CD4-positive, alpha-beta T cell (primary cell): ENCODE measurements at regions not wholly inside any gene's neighbourhood (a gene's known extent, or its start where the extent isn't known, plus 50 kb on each side); places are given as distances from the start of the nearest gene placed in this dataset.

Source experiments
- ATAC-seq: fragments of 200-7000 bp; cut with Tn5 transposase; one replicate; pipeline ENCODE4 v1.10.0; 2022; ENCODE audit warnings: mild to moderate bottlenecking; ENCODE audit not compliant: poor library complexity
- CTCF ChIA-PET: fragments of 350-600 bp; sonication (Branson Sonifier 250); formaldehyde crosslinking; loops from one replicate; lab custom pipeline; 2021; ENCODE audit warnings: antibody characterized with exemption, inconsistent platforms; lab: Charles Lee
- POLR2A ChIA-PET: fragments of 350-600 bp; sonication (Branson Sonifier 250); formaldehyde crosslinking; loops from one replicate; lab custom pipeline; 2021; ENCODE audit warnings: antibody characterized with exemption, inconsistent platforms; lab: Charles Lee
- DNase-seq, 14 experiments: peaks; one replicate each; pipeline ENCODE4 v3.0.0-alpha.2; 2013 to 2020; ENCODE audit warnings: mixed read lengths in 2 of 14
- H3K27ac ChIP-seq, 2 donors: one replicate each; pipeline versions ENCODE4 v1.5.1 to v1.7.0; 2013; ENCODE audit warnings: low read length in 2 of 2, low read depth in 1 of 2, mild to moderate bottlenecking in 1 of 2
- H3K27me3 ChIP-seq, 2 experiments: 1 replicate in 1 of 2; 2 replicates in 1 of 2; pipeline versions ENCODE4 v1.6.1 to v1.7.0; 2013; ENCODE audit warnings: low read length in 2 of 2, control low read depth in 1 of 2, mild to moderate bottlenecking in 1 of 2, moderate library complexity in 1 of 2; ENCODE audit not compliant: insufficient read depth in 2 of 2, control insufficient read depth in 1 of 2
- H3K36me3 ChIP-seq: one replicate; pipeline ENCODE4 v1.6.1; 2013; ENCODE audit warnings: low read length, control low read depth; ENCODE audit not compliant: insufficient read depth
- H3K4me1 ChIP-seq: one replicate; pipeline ENCODE4 v1.6.1; 2013; ENCODE audit warnings: low read length, control low read depth; ENCODE audit not compliant: insufficient read depth
- H3K4me3 ChIP-seq: one replicate; pipeline ENCODE4 v1.5.1; 2013; ENCODE audit warnings: mild to moderate bottlenecking, low read length, moderate library complexity
- H3K9me3 ChIP-seq, 2 experiments: 1 replicate in 1 of 2; 2 replicates in 1 of 2; pipeline versions ENCODE4 v1.6.1 to v1.7.0; 2013; ENCODE audit warnings: low read length in 2 of 2, mild to moderate bottlenecking in 2 of 2, control low read depth in 1 of 2, moderate library complexity in 1 of 2; ENCODE audit not compliant: control insufficient read depth in 1 of 2, insufficient read depth in 1 of 2
- H3K27ac Mint-ChIP-seq: one replicate; pipeline ENCODE4 v1.8.0; 2020; ENCODE audit warnings: mixed read lengths
- H3K27me3 Mint-ChIP-seq: one replicate; pipeline ENCODE4 v1.8.0; 2021; ENCODE audit warnings: mixed read lengths
- H3K36me3 Mint-ChIP-seq: one replicate; pipeline ENCODE4 v1.8.0; 2021; ENCODE audit warnings: low read depth, mixed read lengths
- H3K4me1 Mint-ChIP-seq: one replicate; pipeline ENCODE4 v1.8.0; 2021; ENCODE audit warnings: low read depth, mixed read lengths
- H3K4me3 Mint-ChIP-seq: one replicate; pipeline ENCODE4 v1.8.0; 2020; ENCODE audit warnings: mild to moderate bottlenecking, mixed read lengths
- H3K9me3 Mint-ChIP-seq: one replicate; pipeline ENCODE4 v1.8.0; 2020; ENCODE audit warnings: mixed read lengths
- CTCF ChIP-seq: fragments of 200-600 bp; IDR thresholded peaks from one replicate; pipeline ENCODE4 v1.8.0; 2022; ENCODE audit warnings: antibody characterized with exemption, mild to moderate bottlenecking
- intact Hi-C, 2 experiments: fragments of 100-400 bp; cut with DNase I in 1 of 2; cut with micrococcal nuclease in 1 of 2; formaldehyde crosslinking; loops; one replicate each; pipeline versions ENCODE4 v1.15.1 to v1.9.0; 2023 to 2025; cut with DNase I, micrococcal nuclease

- Mint-ChIP-seq H3K4me1 (peaks cover 34% of the 10 kb centered on the region), H3K27me3 (no peaks in the 10 kb centered on the region), H3K9me3 (peaks cover 3% of the 10 kb centered on the region), H3K4me3 (no peak overlapping the region), H3K27ac (no peak overlapping the region), H3K36me3 (no peaks in the 10 kb centered on the region)
- no peak overlapping the region for H3K4me3 ChIP-seq
- TF ChIP-seq CTCF, result no peak
- no peaks in the 10 kb centered on the region for H3K9me3 ChIP-seq
- no peaks in the 10 kb centered on the region for H3K27me3 ChIP-seq
- no peak overlapping the region for H3K27ac ChIP-seq
- no peaks in the 10 kb centered on the region for H3K36me3 ChIP-seq
- peaks cover 10% of the 10 kb centered on the region for H3K4me1 ChIP-seq
- CTCF ChIA-PET, result no interaction called here
- intact Hi-C loops, result no loop called here
- DNase-seq, result no peak
- ATAC-seq, result no peak
- POLR2A ChIA-PET, result no interaction called here
Measured at GRCh38 chr3:31247063-31247447, 285.7 kb upstream of the STT3B start.

DNA sequence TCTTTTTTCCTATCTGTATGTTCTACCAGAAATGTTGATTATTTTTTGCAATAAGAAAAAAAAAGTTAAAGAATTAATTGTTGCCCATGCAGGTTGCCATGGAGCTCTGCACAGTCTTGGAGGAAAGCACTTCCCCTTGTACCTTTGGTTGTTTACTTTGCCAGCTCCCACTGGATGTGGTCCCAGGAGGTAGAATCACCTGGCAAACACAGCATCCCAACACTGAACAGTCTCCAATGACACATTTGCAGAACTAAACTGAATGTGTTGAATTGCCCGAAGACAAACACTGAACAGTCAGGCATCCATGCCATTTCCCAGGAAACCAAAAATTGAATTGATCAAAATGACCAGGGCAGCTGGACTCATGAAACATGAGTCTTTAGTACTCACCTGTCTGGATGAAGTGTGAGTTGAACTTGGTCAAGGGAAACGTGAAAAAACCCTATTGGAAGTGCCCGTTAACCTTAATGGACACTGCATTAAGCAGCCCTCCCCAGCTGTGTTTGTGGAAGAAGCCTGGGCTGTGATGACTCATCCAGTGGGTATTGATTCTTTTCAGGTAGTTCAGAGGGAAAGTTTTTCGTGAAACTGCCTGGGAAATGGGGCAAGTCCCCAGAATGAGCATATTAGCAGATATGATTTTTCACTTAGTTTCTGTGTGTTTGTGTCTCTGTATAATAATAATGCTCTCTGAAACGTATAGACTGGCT lies 284.7 kb upstream of the STT3B start:
- TF ChIP-seq CTCF, result no peak
- no peak overlapping the region for H3K27ac Mint-ChIP-seq
- no peak overlapping the region for H3K4me3 ChIP-seq
- H3K4me3 Mint-ChIP-seq, result no peak overlapping the region
- DNase-seq, result peak in 1 of 14 experiments; percentile 7
- ATAC-seq, result no peak
- peaks cover 32% of the 10 kb centered on the region for H3K4me1 Mint-ChIP-seq
- H3K36me3 Mint-ChIP-seq, result no peaks in the 10 kb centered on the region
- ChIA-PET POLR2A (no interaction called here), CTCF (no interaction called here)
- H3K9me3 ChIP-seq, result no peaks in the 10 kb centered on the region
- peaks cover 10% of the 10 kb centered on the region for H3K4me1 ChIP-seq
- no peaks in the 10 kb centered on the region for H3K36me3 ChIP-seq
- intact Hi-C loops, result no loop called here
- no peaks in the 10 kb centered on the region for H3K27me3 ChIP-seq
- no peaks in the 10 kb centered on the region for H3K27me3 Mint-ChIP-seq
- peaks cover 3% of the 10 kb centered on the region for H3K9me3 Mint-ChIP-seq
- H3K27ac ChIP-seq, result no peak overlapping the region

- Histone ChIP-seq H3K36me3 (no peaks in the 10 kb centered on the region), H3K4me3 (no peak overlapping the region), H3K27ac (no peak overlapping the region), H3K9me3 (no peaks in the 10 kb centered on the region), H3K4me1 (peaks cover 10% of the 10 kb centered on the region), H3K27me3 (no peaks in the 10 kb centered on the region)
- H3K27me3 Mint-ChIP-seq, result no peaks in the 10 kb centered on the region
- DNase-seq (no peak), ATAC-seq (no peak)
- H3K4me1 Mint-ChIP-seq, result peaks cover 34% of the 10 kb centered on the region
- H3K4me3 Mint-ChIP-seq, result no peak overlapping the region
- intact Hi-C loops, result no loop called here
- POLR2A ChIA-PET, result no interaction called here
- CTCF ChIA-PET, result no interaction called here
- no peak for TF ChIP-seq CTCF
- H3K9me3 Mint-ChIP-seq, result peaks cover 3% of the 10 kb centered on the region
- H3K27ac Mint-ChIP-seq, result no peak overlapping the region
- no peaks in the 10 kb centered on the region for H3K36me3 Mint-ChIP-seq
Measured at GRCh38 chr3:31248563-31248992, 284.1 kb upstream of the STT3B start.
